ENCODE measurements at regions not wholly inside any gene's neighbourhood (a gene's known extent, or its start where the extent isn't known, plus 50 kb on each side); places are given as distances from the start of the nearest gene placed in this dataset.

GRCh38 chr6:22668307-22668706 is 98.9 kb downstream of the HDGFL1 start:
- no peaks in the 10 kb centered on the region for H3K4me1 ChIP-seq (ENCODE audit: control insufficient read depth, insufficient read depth, low read length)
- H3K9me3 ChIP-seq (ENCODE audit: control insufficient read depth, insufficient read depth, low read depth, low read length) = no peaks in the 10 kb centered on the region
- H3K27ac ChIP-seq (ENCODE audit: low read depth, low read length) = no peak overlapping the region
- no peaks in the 10 kb centered on the region for H3K27me3 ChIP-seq (ENCODE audit: control insufficient read depth, insufficient read depth, low read length)
- no peak overlapping the region for H3K4me3 ChIP-seq (ENCODE audit: low read depth, low read length)
- H3K36me3 ChIP-seq (ENCODE audit: control insufficient read depth, insufficient read depth, low read length) = no peaks in the 10 kb centered on the region
- no peak overlapping the region for H3K9ac ChIP-seq (ENCODE audit: low read length)

- no peak overlapping the region for H3K27ac ChIP-seq (ENCODE audit: low read depth, low read length)
- H3K27me3 ChIP-seq (ENCODE audit: control insufficient read depth, insufficient read depth, low read length) = no peaks in the 10 kb centered on the region
- no peaks in the 10 kb centered on the region for H3K36me3 ChIP-seq (ENCODE audit: control insufficient read depth, insufficient read depth, low read length)
- no peak overlapping the region for H3K4me3 ChIP-seq (ENCODE audit: low read depth, low read length)
- H3K9ac ChIP-seq (ENCODE audit: low read length) = no peak overlapping the region
- H3K4me1 ChIP-seq (ENCODE audit: control insufficient read depth, insufficient read depth, low read length) = no peaks in the 10 kb centered on the region
- H3K9me3 ChIP-seq (ENCODE audit: control insufficient read depth, insufficient read depth, low read depth, low read length) = no peaks in the 10 kb centered on the region
These were observed 99.4 kb downstream of the HDGFL1 start for GRCh38 chr6:22668717-22669116.

GRCh38 chr6:22670605-22671004 is 101.2 kb downstream of the HDGFL1 start:
- no peaks in the 10 kb centered on the region for H3K4me1 ChIP-seq (ENCODE audit: control insufficient read depth, insufficient read depth, low read length)

GRCh38 chr6:22673474-22673873 is 104.1 kb downstream of the HDGFL1 start:
- Histone ChIP-seq H3K9ac (ENCODE audit: low read length) (no peak overlapping the region), H3K9me3 (ENCODE audit: control insufficient read depth, insufficient read depth, low read depth, low read length) (no peaks in the 10 kb centered on the region), H3K4me3 (ENCODE audit: low read depth, low read length) (no peak overlapping the region), H3K27me3 (ENCODE audit: control insufficient read depth, insufficient read depth, low read length) (no peaks in the 10 kb centered on the region), H3K36me3 (ENCODE audit: control insufficient read depth, insufficient read depth, low read length) (no peaks in the 10 kb centered on the region), H3K4me1 (ENCODE audit: control insufficient read depth, insufficient read depth, low read length) (no peaks in the 10 kb centered on the region), H3K27ac (ENCODE audit: low read depth, low read length) (no peak overlapping the region)

More at GRCh38 chr6:22670605-22671004, 101.2 kb downstream of the HDGFL1 start:
- Histone ChIP-seq H3K9me3 (ENCODE audit: control insufficient read depth, insufficient read depth, low read depth, low read length) (no peaks in the 10 kb centered on the region), H3K27ac (ENCODE audit: low read depth, low read length) (no peak overlapping the region), H3K4me3 (ENCODE audit: low read depth, low read length) (no peak overlapping the region), H3K9ac (ENCODE audit: low read length) (no peak overlapping the region), H3K36me3 (ENCODE audit: control insufficient read depth, insufficient read depth, low read length) (no peaks in the 10 kb centered on the region), H3K27me3 (ENCODE audit: control insufficient read depth, insufficient read depth, low read length) (no peaks in the 10 kb centered on the region)

GRCh38 chr6:22680950-22681349 is 111.6 kb downstream of the HDGFL1 start:
- H3K9ac ChIP-seq (ENCODE audit: low read length) = no peak overlapping the region
- no peaks in the 10 kb centered on the region for H3K36me3 ChIP-seq (ENCODE audit: control insufficient read depth, insufficient read depth, low read length)
- H3K4me1 ChIP-seq (ENCODE audit: control insufficient read depth, insufficient read depth, low read length) = no peaks in the 10 kb centered on the region
- no peak overlapping the region for H3K27ac ChIP-seq (ENCODE audit: low read depth, low read length)
- H3K4me3 ChIP-seq (ENCODE audit: low read depth, low read length) = no peak overlapping the region
- no peaks in the 10 kb centered on the region for H3K27me3 ChIP-seq (ENCODE audit: control insufficient read depth, insufficient read depth, low read length)
- H3K9me3 ChIP-seq (ENCODE audit: control insufficient read depth, insufficient read depth, low read depth, low read length) = no peaks in the 10 kb centered on the region

- no peaks in the 10 kb centered on the region for H3K27me3 ChIP-seq (ENCODE audit: control insufficient read depth, insufficient read depth, low read length)
- no peak overlapping the region for H3K27ac ChIP-seq (ENCODE audit: low read depth, low read length)
- H3K9ac ChIP-seq (ENCODE audit: low read length) = no peak overlapping the region
- H3K4me1 ChIP-seq (ENCODE audit: control insufficient read depth, insufficient read depth, low read length) = no peaks in the 10 kb centered on the region
- H3K36me3 ChIP-seq (ENCODE audit: control insufficient read depth, insufficient read depth, low read length) = no peaks in the 10 kb centered on the region
- H3K9me3 ChIP-seq (ENCODE audit: control insufficient read depth, insufficient read depth, low read depth, low read length) = no peaks in the 10 kb centered on the region
- H3K4me3 ChIP-seq (ENCODE audit: low read depth, low read length) = no peak overlapping the region
These were observed 112.4 kb downstream of the HDGFL1 start for GRCh38 chr6:22681761-22682160.

GRCh38 chr6:22682979-22683378 is 113.6 kb downstream of the HDGFL1 start:
- no peak overlapping the region for H3K27ac ChIP-seq (ENCODE audit: low read depth, low read length)
- H3K36me3 ChIP-seq (ENCODE audit: control insufficient read depth, insufficient read depth, low read length) = no peaks in the 10 kb centered on the region
- no peaks in the 10 kb centered on the region for H3K4me1 ChIP-seq (ENCODE audit: control insufficient read depth, insufficient read depth, low read length)
- H3K4me3 ChIP-seq (ENCODE audit: low read depth, low read length) = no peak overlapping the region
- H3K9me3 ChIP-seq (ENCODE audit: control insufficient read depth, insufficient read depth, low read depth, low read length) = no peaks in the 10 kb centered on the region
- H3K27me3 ChIP-seq (ENCODE audit: control insufficient read depth, insufficient read depth, low read length) = no peaks in the 10 kb centered on the region
- no peak overlapping the region for H3K9ac ChIP-seq (ENCODE audit: low read length)

GRCh38 chr6:22690446-22690845 is 121.1 kb downstream of the HDGFL1 start:
- Histone ChIP-seq H3K4me1 (ENCODE audit: control insufficient read depth, insufficient read depth, low read length) (no peaks in the 10 kb centered on the region), H3K27me3 (ENCODE audit: control insufficient read depth, insufficient read depth, low read length) (no peaks in the 10 kb centered on the region), H3K9me3 (ENCODE audit: control insufficient read depth, insufficient read depth, low read depth, low read length) (peaks cover 2% of the 10 kb centered on the region; the same call in 1 of the 2 replicates), H3K36me3 (ENCODE audit: control insufficient read depth, insufficient read depth, low read length) (no peaks in the 10 kb centered on the region), H3K4me3 (ENCODE audit: low read depth, low read length) (no peak overlapping the region), H3K9ac (ENCODE audit: low read length) (no peak overlapping the region), H3K27ac (ENCODE audit: low read depth, low read length) (no peak overlapping the region)

GRCh38 chr6:22694092-22694724 is 124.8 kb downstream of the HDGFL1 start:
- no peak overlapping the region for H3K4me3 ChIP-seq (ENCODE audit: low read depth, low read length)
- no peaks in the 10 kb centered on the region for H3K27me3 ChIP-seq (ENCODE audit: control insufficient read depth, insufficient read depth, low read length)
- peaks cover 2% of the 10 kb centered on the region; the same call in 1 of the 2 replicates for H3K9me3 ChIP-seq (ENCODE audit: control insufficient read depth, insufficient read depth, low read depth, low read length)
- H3K9ac ChIP-seq (ENCODE audit: low read length) = no peak overlapping the region
- H3K36me3 ChIP-seq (ENCODE audit: control insufficient read depth, insufficient read depth, low read length) = no peaks in the 10 kb centered on the region
- H3K4me1 ChIP-seq (ENCODE audit: control insufficient read depth, insufficient read depth, low read length) = peaks cover 4% of the 10 kb centered on the region; the same call in 1 of the 2 replicates
- H3K27ac ChIP-seq (ENCODE audit: low read depth, low read length) = no peak overlapping the region

- Histone ChIP-seq H3K9me3 (ENCODE audit: control insufficient read depth, insufficient read depth, low read depth, low read length) (no peaks in the 10 kb centered on the region), H3K4me3 (ENCODE audit: low read depth, low read length) (no peak overlapping the region), H3K27ac (ENCODE audit: low read depth, low read length) (no peak overlapping the region), H3K9ac (ENCODE audit: low read length) (no peak overlapping the region), H3K27me3 (ENCODE audit: control insufficient read depth, insufficient read depth, low read length) (no peaks in the 10 kb centered on the region), H3K4me1 (ENCODE audit: control insufficient read depth, insufficient read depth, low read length) (peaks cover 7% of the 10 kb centered on the region; the same call in 1 of the 2 replicates), H3K36me3 (ENCODE audit: control insufficient read depth, insufficient read depth, low read length) (no peaks in the 10 kb centered on the region)
These were observed 127.1 kb downstream of the HDGFL1 start for GRCh38 chr6:22696481-22696880.

- Histone ChIP-seq H3K36me3 (ENCODE audit: control insufficient read depth, insufficient read depth, low read length) (no peaks in the 10 kb centered on the region), H3K27me3 (ENCODE audit: control insufficient read depth, insufficient read depth, low read length) (no peaks in the 10 kb centered on the region), H3K9ac (ENCODE audit: low read length) (no peak overlapping the region), H3K27ac (ENCODE audit: low read depth, low read length) (no peak overlapping the region), H3K4me3 (ENCODE audit: low read depth, low read length) (no peak overlapping the region), H3K9me3 (ENCODE audit: control insufficient read depth, insufficient read depth, low read depth, low read length) (no peaks in the 10 kb centered on the region), H3K4me1 (ENCODE audit: control insufficient read depth, insufficient read depth, low read length) (peaks cover 7% of the 10 kb centered on the region; the same call in 1 of the 2 replicates)
These were observed 127.9 kb downstream of the HDGFL1 start for GRCh38 chr6:22697306-22697705.

Data from HUES6 (cell line).